PC-3 (cell line): ENCODE measurements at regions not wholly inside any gene's neighbourhood (a gene's known extent, or its start where the extent isn't known, plus 50 kb on each side); places are given as distances from the start of the nearest gene placed in this dataset.

ENCODE experiments used
- EZH2 ChIP-seq: fragments of 300-600 bp; sonication (generic); IDR thresholded peaks from one replicate; pipeline ENCODE4 v1.6.1; 2017; ENCODE audit warnings: antibody characterized with exemption, mild to moderate bottlenecking, low read length; ENCODE audit not compliant: unreplicated experiment
- EZH2phosphoT487 ChIP-seq: fragments of 300-600 bp; sonication (generic); IDR thresholded peaks from 2 replicates; pipeline ENCODE4 v1.6.1; 2018; ENCODE audit warnings: mild to moderate bottlenecking, antibody characterized with exemption, low read length, borderline replicate concordance
- TF ChIP-seq, protein P1 (sequence below): fragments of 300-600 bp; sonication (generic); conservative IDR thresholded peaks from 2 replicates; pipeline ENCODE4 v1.5.1; 2017; ENCODE audit warnings: antibody characterized with exemption, low read depth, mild to moderate bottlenecking, low read length

DNA sequence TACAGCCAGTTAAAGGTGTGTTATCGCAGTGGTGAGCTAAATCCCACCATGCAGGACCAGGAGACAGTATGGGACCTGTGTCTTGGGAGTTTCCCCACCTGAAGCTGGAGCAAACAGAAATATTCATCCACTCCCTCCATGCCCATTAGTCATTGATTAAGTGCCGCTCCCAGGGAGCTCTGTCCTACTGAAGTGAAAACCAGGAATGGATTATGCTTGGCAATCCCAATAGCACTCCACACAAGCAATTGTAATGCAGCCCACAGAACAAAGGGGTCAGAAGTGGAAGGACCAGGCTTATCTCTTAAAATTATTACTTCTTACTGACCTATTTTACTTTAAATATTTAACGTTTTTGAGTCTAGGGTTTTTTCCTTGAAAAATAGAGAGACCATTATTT, 1005.4 kb downstream of the ADGRL2 start:
- TF ChIP-seq, protein P1, sequence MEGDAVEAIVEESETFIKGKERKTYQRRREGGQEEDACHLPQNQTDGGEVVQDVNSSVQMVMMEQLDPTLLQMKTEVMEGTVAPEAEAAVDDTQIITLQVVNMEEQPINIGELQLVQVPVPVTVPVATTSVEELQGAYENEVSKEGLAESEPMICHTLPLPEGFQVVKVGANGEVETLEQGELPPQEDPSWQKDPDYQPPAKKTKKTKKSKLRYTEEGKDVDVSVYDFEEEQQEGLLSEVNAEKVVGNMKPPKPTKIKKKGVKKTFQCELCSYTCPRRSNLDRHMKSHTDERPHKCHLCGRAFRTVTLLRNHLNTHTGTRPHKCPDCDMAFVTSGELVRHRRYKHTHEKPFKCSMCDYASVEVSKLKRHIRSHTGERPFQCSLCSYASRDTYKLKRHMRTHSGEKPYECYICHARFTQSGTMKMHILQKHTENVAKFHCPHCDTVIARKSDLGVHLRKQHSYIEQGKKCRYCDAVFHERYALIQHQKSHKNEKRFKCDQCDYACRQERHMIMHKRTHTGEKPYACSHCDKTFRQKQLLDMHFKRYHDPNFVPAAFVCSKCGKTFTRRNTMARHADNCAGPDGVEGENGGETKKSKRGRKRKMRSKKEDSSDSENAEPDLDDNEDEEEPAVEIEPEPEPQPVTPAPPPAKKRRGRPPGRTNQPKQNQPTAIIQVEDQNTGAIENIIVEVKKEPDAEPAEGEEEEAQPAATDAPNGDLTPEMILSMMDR: no peak
- TF ChIP-seq EZH2 (no peak), EZH2phosphoT487 (no peak)
